ENCODE measurements at regions not wholly inside any gene's neighbourhood (a gene's known extent, or its start where the extent isn't known, plus 50 kb on each side); places are given as distances from the start of the nearest gene placed in this dataset.

GRCh38 chr9:16068476-16068875, 515.6 kb downstream of the CCDC171 start:
- Histone ChIP-seq H3K4me3 (no peak overlapping the region), H3K27ac (ENCODE audit: extremely low read depth, low read depth, low read length) (no peak overlapping the region), H2AFZ (ENCODE audit: low read depth, low read length) (no peak overlapping the region), H4K20me1 (replicated peaks; ENCODE audit: control insufficient read depth, insufficient read depth, low read length) (no peaks in the 10 kb centered on the region), H3K4me1 (replicated peaks in 1 of 2; ENCODE audit: control insufficient read depth in 2 of 2, insufficient read depth in 2 of 2, low read length in 2 of 2) (no peaks in the 10 kb centered on the region), H3K79me2 (ENCODE audit: control insufficient read depth, insufficient read depth, low read length) (no peaks in the 10 kb centered on the region), H3K27me3 (ENCODE audit: control insufficient read depth in 2 of 2, insufficient read depth in 2 of 2, low read length in 2 of 2) (no peaks in the 10 kb centered on the region), H3K9ac (ENCODE audit: insufficient read depth in 1 of 2, low read depth in 2 of 2, low read length in 2 of 2) (no peak overlapping the region), H3K36me3 (ENCODE audit: control insufficient read depth, insufficient read depth, low read length) (no peaks in the 10 kb centered on the region), H3K9me3 (replicated peaks; ENCODE audit: control insufficient read depth, insufficient read depth, low read depth, low read length) (no peaks in the 10 kb centered on the region), H3K4me2 (ENCODE audit: insufficient read depth, low read length) (no peak overlapping the region), H3K9me1 (ENCODE audit: control insufficient read depth, insufficient read depth, low read length) (no peaks in the 10 kb centered on the region)
- intact Hi-C loops (cut with micrococcal nuclease), result no loop called here
- ATAC-seq (no peak), FAIRE-seq (no peak), DNase-seq (ENCODE audit: extremely low read depth in 1 of 4, low spot score in 3 of 4) (no peak)
- ChIA-PET CTCF (ENCODE audit: low intra/inter-chr PET ratio) (no interaction called here), POLR2A (no interaction called here)
- 5% methylated on average over 9 of the region's 9 CpGs for WGBS (ENCODE audit: insufficient coverage, low coverage, missing lambda C conversion rate)
- BruUV-seq (replicated peaks), result no TSS peak
- in situ Hi-C loops (cut with MboI), result no loop called here
- TF ChIP-seq ZNF140 (CRISPR knock-in tag; IDR thresholded peaks at IDR 0.05) (no peak), FOXP1 (CRISPR knock-in tag; IDR thresholded peaks at IDR 0.05) (no peak), FOXP4 (CRISPR knock-in tag; IDR thresholded peaks at IDR 0.05; ENCODE audit: borderline replicate concordance) (no peak), CREM (IDR thresholded peaks at IDR 0.05; ENCODE audit: low read depth) (no peak), ZNF212 (CRISPR knock-in tag; IDR thresholded peaks at IDR 0.05) (no peak), SRSF3 (IDR thresholded peaks at IDR 0.05; ENCODE audit: insufficient read depth, low read length) (no peak), RBM17 (IDR thresholded peaks at IDR 0.05; ENCODE audit: borderline replicate concordance, low read depth, low read length) (no peak), TGIF2 (CRISPR knock-in tag; IDR thresholded peaks at IDR 0.05) (no peak), ZHX1 (conservative IDR thresholded peaks at IDR 0.05; ENCODE audit: low read length) (no peak)

All from K562 (cell line).